Stimulated activated naive CD8-positive, alpha-beta T cell treated with anti-CD3 and anti-CD28 coated beads, Interleukin-15, amount 100 ng/mL, for 72 hours (primary cell): ENCODE measurements at regions not wholly inside any gene's neighbourhood (a gene's known extent, or its start where the extent isn't known, plus 50 kb on each side); places are given as distances from the start of the nearest gene placed in this dataset.

Source experiments
- ATAC-seq: fragments of 150-1000 bp; cut with Tn5 transposase; 2 replicates; pipeline ENCODE4 v1.10.0; 2021; ENCODE audit warnings: mild to moderate bottlenecking, moderate library complexity
- DNase-seq, 2 donors: peaks; one replicate each; pipeline ENCODE4 v3.0.0; 2021 to 2022
- H3K27ac Mint-ChIP-seq, 2 donors: one replicate each; pipeline ENCODE4 v1.8.0; 2022; ENCODE audit warnings: mild to moderate bottlenecking in 2 of 2, mixed read lengths in 2 of 2, moderate library complexity in 2 of 2
- H3K27me3 Mint-ChIP-seq: one replicate; pipeline ENCODE4 v1.8.0; 2022; ENCODE audit warnings: mixed read lengths
- H3K4me1 Mint-ChIP-seq: one replicate; pipeline ENCODE4 v1.8.0; 2022; ENCODE audit warnings: mild to moderate bottlenecking, mixed read lengths
- H3K4me3 Mint-ChIP-seq, 2 donors: one replicate each; pipeline ENCODE4 v1.8.0; 2022; ENCODE audit warnings: mild to moderate bottlenecking in 2 of 2, mixed read lengths in 2 of 2, moderate library complexity in 1 of 2
- H3K9me3 Mint-ChIP-seq, 2 donors: one replicate each; pipeline ENCODE4 v1.8.0; 2022; ENCODE audit warnings: mixed read lengths in 2 of 2

DNA sequence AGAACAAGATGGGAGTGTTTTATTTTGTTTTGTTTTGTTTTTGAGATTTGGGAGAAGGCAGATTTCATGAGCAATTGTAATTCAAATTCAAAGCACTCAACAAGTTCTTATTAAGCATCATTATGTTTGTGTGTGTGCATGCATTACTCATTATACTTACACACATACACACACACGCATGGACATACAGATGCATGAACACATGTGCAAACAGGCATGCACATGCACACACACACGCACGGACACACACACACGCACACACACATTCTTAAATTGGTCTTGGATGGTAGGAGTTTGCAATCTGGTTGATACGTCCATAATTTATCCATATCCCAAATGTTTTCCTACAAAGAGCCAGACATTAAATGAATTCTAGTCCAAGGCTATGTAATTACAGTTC is 702.8 kb downstream of the INHBA start:
- no peaks in the 10 kb centered on the region for H3K4me1 Mint-ChIP-seq
- no peak overlapping the region for H3K27ac Mint-ChIP-seq
- no peaks in the 10 kb centered on the region for H3K9me3 Mint-ChIP-seq
- H3K4me3 Mint-ChIP-seq: no peak overlapping the region
- ATAC-seq (no peak), DNase-seq (no peak)
- no peaks in the 10 kb centered on the region for H3K27me3 Mint-ChIP-seq

DNA sequence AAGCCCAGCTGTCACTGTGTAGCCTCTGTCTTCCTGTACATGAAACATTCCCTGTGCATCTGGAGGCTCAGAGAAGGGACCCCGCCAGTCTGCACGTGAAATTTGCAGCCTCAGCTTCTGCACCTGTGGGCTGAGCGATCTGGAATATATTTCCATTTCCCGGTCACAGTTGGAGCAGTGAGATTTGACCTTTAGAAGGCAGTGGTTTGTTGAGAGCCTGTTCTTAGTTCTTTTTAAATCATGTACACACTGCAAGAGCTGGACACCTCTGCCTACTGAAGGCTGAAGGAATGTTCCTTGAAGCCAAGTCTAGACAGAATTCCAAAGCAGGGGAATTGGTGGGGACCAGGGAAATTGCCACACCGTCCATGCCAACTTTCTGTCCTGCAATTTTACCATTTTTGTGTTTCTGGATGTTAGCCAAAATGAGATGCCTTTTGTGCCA is 706.6 kb downstream of the INHBA start:
- Mint-ChIP-seq H3K27ac (no peak overlapping the region), H3K4me1 (no peaks in the 10 kb centered on the region), H3K27me3 (no peaks in the 10 kb centered on the region), H3K4me3 (no peak overlapping the region), H3K9me3 (no peaks in the 10 kb centered on the region)
- DNase-seq (no peak), ATAC-seq (no peak)

DNA sequence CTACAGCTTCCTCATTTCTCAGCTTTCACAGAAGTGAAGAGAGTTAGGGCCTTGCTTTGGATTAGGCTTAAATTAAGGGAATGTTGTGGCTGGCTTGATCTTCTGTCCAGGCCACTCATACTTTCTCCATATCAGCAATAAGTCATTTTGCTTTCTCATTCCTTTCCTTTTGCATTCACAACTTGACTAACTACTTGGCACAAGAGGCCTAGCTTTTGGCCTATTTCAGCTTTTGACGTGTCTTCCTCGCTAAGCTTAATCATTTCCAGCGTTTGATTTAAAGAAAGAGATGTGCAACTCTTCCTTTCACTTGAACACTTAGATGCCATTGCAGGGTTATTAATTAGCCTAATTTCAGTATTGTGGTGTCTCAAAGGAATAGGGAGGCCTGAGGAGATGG is 712.0 kb downstream of the INHBA start:
- ATAC-seq: no peak
- H3K9me3 Mint-ChIP-seq: no peaks in the 10 kb centered on the region
- no peaks in the 10 kb centered on the region for H3K27me3 Mint-ChIP-seq
- H3K4me1 Mint-ChIP-seq: no peaks in the 10 kb centered on the region
- no peak overlapping the region for H3K27ac Mint-ChIP-seq
- no peak for DNase-seq
- H3K4me3 Mint-ChIP-seq: no peak overlapping the region

DNA sequence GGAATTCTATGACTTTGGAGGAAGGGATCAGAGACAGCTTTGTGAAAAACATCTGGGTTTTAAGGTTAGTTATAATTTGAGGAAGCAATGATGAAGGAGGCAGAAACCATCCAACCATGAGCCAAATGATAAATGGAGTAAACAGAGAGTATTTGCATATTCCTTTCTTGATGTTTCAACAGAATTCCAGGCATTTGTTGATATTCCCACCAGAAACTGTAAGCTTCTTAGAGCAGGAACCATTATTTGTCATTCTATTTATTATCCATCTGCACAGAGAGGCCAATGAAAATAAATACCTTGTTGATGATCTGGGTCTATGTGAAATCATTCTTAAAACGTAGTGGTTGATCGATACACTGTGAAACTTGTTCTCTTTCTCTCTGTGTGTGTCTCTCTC is 715.3 kb downstream of the INHBA start:
- no peaks in the 10 kb centered on the region for H3K27me3 Mint-ChIP-seq

DNA sequence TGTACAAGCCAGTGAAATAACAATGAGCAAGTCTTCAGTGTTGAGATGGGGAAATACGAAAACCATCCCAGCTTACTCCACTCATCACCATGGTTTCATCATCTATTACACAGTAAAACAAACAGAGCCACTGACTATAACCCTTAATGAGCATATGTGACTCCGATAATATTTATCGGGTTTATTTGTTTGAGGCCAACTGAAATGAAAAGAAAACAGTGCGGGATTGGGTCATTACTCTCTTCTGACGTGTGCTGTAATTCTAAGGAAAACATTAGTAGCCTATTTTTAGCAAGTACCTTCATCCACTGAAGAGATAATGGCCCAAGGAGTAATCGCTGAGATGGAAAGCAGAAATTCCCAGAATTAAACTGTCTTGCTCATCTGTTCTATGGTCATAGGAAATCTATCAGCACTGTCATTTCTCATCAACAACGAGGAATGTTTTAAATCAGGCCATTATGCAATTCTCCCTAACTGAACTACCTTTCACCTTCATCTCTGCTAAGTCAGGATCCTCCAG is 716.5 kb downstream of the INHBA start:
- H3K9me3 Mint-ChIP-seq: peaks cover 0 to 4% of the 10 kb centered on the region in 2 donors
- no peaks in the 10 kb centered on the region for H3K4me1 Mint-ChIP-seq
- H3K4me3 Mint-ChIP-seq: no peak overlapping the region
- no peak for ATAC-seq
- DNase-seq: no peak
- H3K27ac Mint-ChIP-seq: no peak overlapping the region
- H3K27me3 Mint-ChIP-seq: no peaks in the 10 kb centered on the region

More for the DNA sequence above, 715.3 kb downstream of the INHBA start:
- no peak overlapping the region for H3K27ac Mint-ChIP-seq
- H3K4me1 Mint-ChIP-seq: no peaks in the 10 kb centered on the region
- DNase-seq (no peak), ATAC-seq (no peak)
- H3K4me3 Mint-ChIP-seq: no peak overlapping the region
- peaks cover 0 to 4% of the 10 kb centered on the region in 2 donors for H3K9me3 Mint-ChIP-seq

GRCh38 chr7:40983111-40983510 is 719.8 kb downstream of the INHBA start:
- no peaks in the 10 kb centered on the region for H3K4me1 Mint-ChIP-seq
- ATAC-seq (no peak), DNase-seq (no peak)
- H3K27ac Mint-ChIP-seq: no peak overlapping the region
- H3K9me3 Mint-ChIP-seq: peaks cover 2 to 4% of the 10 kb centered on the region in 2 donors
- no peaks in the 10 kb centered on the region for H3K27me3 Mint-ChIP-seq
- H3K4me3 Mint-ChIP-seq: no peak overlapping the region

DNA sequence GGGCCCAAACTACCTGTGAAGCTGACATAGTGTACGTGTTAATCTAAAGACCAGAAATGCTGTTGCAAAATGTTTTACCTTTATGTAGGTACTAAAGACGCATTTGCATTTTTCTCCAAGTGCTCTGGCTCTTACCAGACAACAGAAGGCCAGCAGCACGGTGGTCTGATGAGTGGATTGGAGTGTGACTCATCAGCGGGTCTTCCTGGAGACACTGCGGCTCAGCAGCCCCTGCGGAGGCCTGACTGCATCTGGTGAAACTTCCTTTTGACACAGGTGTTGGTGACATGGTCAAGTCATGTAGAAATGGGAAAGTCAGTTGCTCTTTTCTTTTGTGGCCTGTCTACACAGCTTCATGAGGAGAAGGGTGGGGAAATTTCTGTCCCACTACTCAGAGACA is 723.6 kb downstream of the INHBA start:
- H3K4me3 Mint-ChIP-seq: no peak overlapping the region
- DNase-seq (no peak), ATAC-seq (no peak)
- no peak overlapping the region for H3K27ac Mint-ChIP-seq
- H3K27me3 Mint-ChIP-seq: no peaks in the 10 kb centered on the region
- peaks cover 4 to 7% of the 10 kb centered on the region in 2 donors for H3K9me3 Mint-ChIP-seq
- H3K4me1 Mint-ChIP-seq: no peaks in the 10 kb centered on the region

- Mint-ChIP-seq H3K27ac (peak overlapping the region in 1 of 2 donors; percentile 30), H3K4me3 (no peak overlapping the region), H3K9me3 (peaks cover 0 to 7% of the 10 kb centered on the region in 2 donors), H3K27me3 (no peaks in the 10 kb centered on the region), H3K4me1 (no peaks in the 10 kb centered on the region)
- ATAC-seq: no peak
- DNase-seq: no peak
Measured at GRCh38 chr7:40978047-40978446, 724.8 kb downstream of the INHBA start.

DNA sequence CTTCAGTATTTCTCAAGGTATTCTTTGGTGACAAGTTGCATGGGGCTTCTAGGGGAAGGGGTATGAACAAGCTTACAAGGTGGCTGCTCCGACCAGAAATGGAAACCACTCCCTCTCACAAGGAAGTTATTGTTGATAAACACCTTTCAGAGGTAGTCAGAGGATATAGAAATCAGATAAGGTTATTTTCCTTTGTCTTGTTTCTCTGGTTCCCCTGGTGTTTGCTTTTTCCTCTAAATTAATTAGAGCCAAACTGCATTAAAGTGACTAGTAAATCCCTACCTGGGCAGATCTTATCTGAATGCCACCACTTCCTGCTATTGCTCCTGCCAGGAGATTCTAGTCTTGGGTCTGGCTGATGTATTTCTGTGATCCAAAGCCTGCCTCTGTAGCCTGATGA is 725.4 kb downstream of the INHBA start:
- DNase-seq: no peak
- H3K4me3 Mint-ChIP-seq: no peak overlapping the region
- no peaks in the 10 kb centered on the region for H3K27me3 Mint-ChIP-seq
- no peak overlapping the region for H3K27ac Mint-ChIP-seq
- H3K9me3 Mint-ChIP-seq: peaks cover 0 to 7% of the 10 kb centered on the region in 2 donors
- no peaks in the 10 kb centered on the region for H3K4me1 Mint-ChIP-seq
- ATAC-seq: no peak

- ATAC-seq (no peak), DNase-seq (no peak)
- Mint-ChIP-seq H3K4me3 (no peak overlapping the region), H3K27ac (no peak overlapping the region), H3K4me1 (no peaks in the 10 kb centered on the region), H3K27me3 (no peaks in the 10 kb centered on the region), H3K9me3 (peaks cover 0 to 5% of the 10 kb centered on the region in 2 donors)
Measured at GRCh38 chr7:40972426-40972825, 730.5 kb downstream of the INHBA start.

DNA sequence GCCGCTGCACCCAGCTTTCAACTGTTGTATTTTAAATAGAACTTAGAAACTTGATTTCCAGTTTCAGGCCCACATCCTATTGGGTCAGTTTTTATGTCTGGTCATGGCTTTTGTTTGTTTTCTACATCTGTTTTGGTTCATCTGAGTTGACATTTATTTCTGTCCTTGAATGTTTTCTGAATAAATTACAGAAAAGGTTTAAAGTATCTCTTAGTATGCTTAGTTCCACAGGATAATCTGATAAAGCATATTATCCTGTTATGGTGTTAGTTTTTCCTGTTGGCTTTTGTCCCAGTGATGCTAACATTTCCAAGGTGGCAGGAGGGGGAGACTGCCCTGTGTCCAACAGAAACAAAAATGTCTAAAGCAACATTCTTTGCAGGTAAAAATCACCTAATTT is 733.2 kb downstream of the INHBA start:
- H3K27me3 Mint-ChIP-seq: no peaks in the 10 kb centered on the region
- no peaks in the 10 kb centered on the region for H3K4me1 Mint-ChIP-seq
- H3K9me3 Mint-ChIP-seq: peaks cover 0 to 5% of the 10 kb centered on the region in 2 donors
- no peak overlapping the region for H3K27ac Mint-ChIP-seq
- ATAC-seq (no peak), DNase-seq (no peak)
- H3K4me3 Mint-ChIP-seq: no peak overlapping the region

- Mint-ChIP-seq H3K4me3 (no peak overlapping the region), H3K27ac (no peak overlapping the region), H3K27me3 (no peaks in the 10 kb centered on the region), H3K9me3 (peaks cover 0 to 5% of the 10 kb centered on the region in 2 donors), H3K4me1 (no peaks in the 10 kb centered on the region)
- no peak for DNase-seq
- ATAC-seq: no peak
Measured at GRCh38 chr7:40966693-40967092, 736.2 kb downstream of the INHBA start.

GRCh38 chr7:40965774-40966173 is 737.1 kb downstream of the INHBA start:
- ATAC-seq (no peak), DNase-seq (no peak)
- Mint-ChIP-seq H3K9me3 (peaks cover 0 to 4% of the 10 kb centered on the region in 2 donors), H3K27ac (no peak overlapping the region), H3K4me3 (no peak overlapping the region), H3K4me1 (no peaks in the 10 kb centered on the region), H3K27me3 (no peaks in the 10 kb centered on the region)

GRCh38 chr7:40965016-40965415 is 737.9 kb downstream of the INHBA start:
- H3K27ac Mint-ChIP-seq: no peak overlapping the region
- no peaks in the 10 kb centered on the region for H3K27me3 Mint-ChIP-seq
- no peak for DNase-seq
- H3K4me1 Mint-ChIP-seq: no peaks in the 10 kb centered on the region
- no peaks in the 10 kb centered on the region for H3K9me3 Mint-ChIP-seq
- no peak for ATAC-seq
- no peak overlapping the region for H3K4me3 Mint-ChIP-seq

DNA sequence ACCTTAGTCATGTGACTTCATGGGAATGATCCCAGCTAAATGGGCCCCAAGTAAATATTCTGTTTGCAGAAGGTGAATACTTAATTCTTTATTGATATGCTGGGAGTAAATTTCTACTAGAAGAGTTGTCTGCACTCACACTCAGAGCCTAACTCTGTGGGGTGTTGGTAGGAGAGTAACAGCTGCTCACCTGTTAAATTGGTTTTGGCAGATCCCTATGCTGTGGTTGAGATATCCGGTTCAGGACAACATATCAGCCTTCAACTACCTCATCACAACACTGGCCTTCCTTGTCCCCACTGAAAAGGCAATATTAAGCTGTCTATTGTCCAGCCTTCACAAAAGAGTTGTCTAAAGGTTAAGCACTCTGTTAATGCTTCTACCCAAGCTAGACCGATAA is 738.3 kb downstream of the INHBA start:
- Mint-ChIP-seq H3K9me3 (no peaks in the 10 kb centered on the region), H3K27me3 (no peaks in the 10 kb centered on the region), H3K4me1 (no peaks in the 10 kb centered on the region), H3K27ac (no peak overlapping the region), H3K4me3 (no peak overlapping the region)
- ATAC-seq: no peak
- DNase-seq: no peak

DNA sequence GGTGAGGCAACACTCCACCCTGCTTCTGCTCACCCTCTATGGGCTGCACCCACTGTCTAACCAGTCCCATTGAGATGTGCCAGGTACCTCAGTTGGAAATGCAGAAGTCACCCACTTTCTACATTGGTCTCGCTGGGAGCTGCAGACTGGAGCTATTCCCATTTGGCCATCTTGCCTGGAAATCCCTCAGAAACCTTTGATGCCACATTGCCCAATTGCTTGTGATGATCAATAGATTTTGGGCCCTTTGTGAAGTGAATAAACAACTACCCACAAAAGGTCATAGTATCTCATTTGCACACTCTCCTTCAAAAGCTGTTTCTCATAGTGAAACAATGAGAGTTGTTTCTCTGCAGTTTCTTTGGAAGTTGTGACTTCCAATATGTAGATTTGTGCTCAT is 742.9 kb downstream of the INHBA start:
- Mint-ChIP-seq H3K9me3 (peaks cover 0 to 21% of the 10 kb centered on the region in 2 donors), H3K27ac (no peak overlapping the region), H3K4me1 (no peaks in the 10 kb centered on the region), H3K4me3 (no peak overlapping the region), H3K27me3 (no peaks in the 10 kb centered on the region)
- DNase-seq: no peak
- ATAC-seq: no peak

- DNase-seq (no peak), ATAC-seq (no peak)
- H3K27ac Mint-ChIP-seq: no peak overlapping the region
- no peaks in the 10 kb centered on the region for H3K27me3 Mint-ChIP-seq
- no peaks in the 10 kb centered on the region for H3K4me1 Mint-ChIP-seq
- no peak overlapping the region for H3K4me3 Mint-ChIP-seq
- H3K9me3 Mint-ChIP-seq: peaks cover 25 to 56% of the 10 kb centered on the region in 2 donors
Measured at GRCh38 chr7:40948239-40948638, 754.7 kb downstream of the INHBA start.
